Stimulated activated CD8-positive, alpha-beta memory T cell treated with anti-CD3 and anti-CD28 coated beads, Interleukin-2, amount 100 ng/mL, for 1 hour (primary cell): ENCODE measurements at regions not wholly inside any gene's neighbourhood (a gene's known extent, or its start where the extent isn't known, plus 50 kb on each side); places are given as distances from the start of the nearest gene placed in this dataset.
"Not testable (repeated sequence)": the region's sequence is repeated elsewhere in the genome, so short reads cannot be mapped to it uniquely, and the experiment has no call there.

Source experiments
- DNase-seq, 2 donors: peaks; one replicate each; pipeline ENCODE4 v3.0.0-alpha.2; 2020; ENCODE audit warnings: low read depth in 2 of 2

- DNase-seq = no peak
Measured at GRCh38 chr5:87539839-87540238, 127.1 kb upstream of the CCNH start.

- DNase-seq = no peak
Measured at GRCh38 chr5:87536365-87536764, 123.6 kb upstream of the CCNH start.

GRCh38 chr5:87535706-87536105 is 123.0 kb upstream of the CCNH start:
- DNase-seq = no peak

- DNase-seq = no peak
Measured at GRCh38 chr5:87529486-87530076, 116.9 kb upstream of the CCNH start.

GRCh38 chr5:87526131-87526530 is 113.4 kb upstream of the CCNH start:
- DNase-seq = no peak

GRCh38 chr5:87524217-87524616 is 111.5 kb upstream of the CCNH start:
- DNase-seq = no peak

GRCh38 chr5:87511778-87512177 is 99.0 kb upstream of the CCNH start:
- not testable (repeated sequence) for DNase-seq

- DNase-seq = no peak
Measured at GRCh38 chr5:87503004-87503403, 90.3 kb upstream of the CCNH start.

GRCh38 chr5:87499478-87500410 is 87.0 kb upstream of the CCNH start:
- DNase-seq = no peak
